ENCODE measurements at regions not wholly inside any gene's neighbourhood (a gene's known extent, or its start where the extent isn't known, plus 50 kb on each side); places are given as distances from the start of the nearest gene placed in this dataset.

- TF ChIP-seq CTCF (IDR thresholded peaks at IDR 0.05; ENCODE audit: control extremely low read depth, extremely low read depth) = no peak
- Histone ChIP-seq H3K36me3 (ENCODE audit: control insufficient read depth in 4 of 4, insufficient read depth in 4 of 4, low read length in 4 of 4) (no peaks in the 10 kb centered on the region), H3K4me1 (ENCODE audit: control insufficient read depth in 5 of 5, insufficient read depth in 5 of 5, low read length in 5 of 5) (no peaks in the 10 kb centered on the region), H3K9ac (ENCODE audit: insufficient read depth in 1 of 2, low read length in 2 of 2) (no peak overlapping the region), H3K4me3 (no peak overlapping the region), H3K27ac (ENCODE audit: low read depth in 1 of 2, low read length in 1 of 2) (no peak overlapping the region), H3K9me3 (ENCODE audit: control insufficient read depth in 4 of 4, insufficient read depth in 3 of 4, low read length in 3 of 4) (no peaks in the 10 kb centered on the region), H3K27me3 (ENCODE audit: control insufficient read depth in 3 of 3, insufficient read depth in 3 of 3, low read length in 2 of 3) (no peaks in the 10 kb centered on the region)
- no peak for ATAC-seq (ENCODE audit: insufficient read depth, low FRiP score)
- 78 to 86% methylated on average over 6 of the region's 6 CpGs for WGBS, 2 donors
- DNase-seq = no peak
Observed at GRCh38 chr12:13764748-13765147, 216.7 kb downstream of the GRIN2B start.

GRCh38 chr12:13749389-13749788 lies 232.0 kb downstream of the GRIN2B start:
- H3K4me1 ChIP-seq (ENCODE audit: control insufficient read depth in 5 of 5, insufficient read depth in 5 of 5, low read length in 5 of 5) = peaks cover 0 to 3% (median 0%) of the 10 kb centered on the region in 5 donors
- no peak for DNase-seq

GRCh38 chr12:13745111-13745860 lies 236.1 kb downstream of the GRIN2B start:
- H3K9ac ChIP-seq (ENCODE audit: insufficient read depth in 1 of 2, low read length in 2 of 2) = no peak overlapping the region
- H3K9me3 ChIP-seq (ENCODE audit: control insufficient read depth in 4 of 4, insufficient read depth in 3 of 4, low read length in 3 of 4) = no peaks in the 10 kb centered on the region
- peaks cover 0 to 3% (median 0%) of the 10 kb centered on the region in 5 donors for H3K4me1 ChIP-seq (ENCODE audit: control insufficient read depth in 5 of 5, insufficient read depth in 5 of 5, low read length in 5 of 5)
- H3K27me3 ChIP-seq (ENCODE audit: control insufficient read depth in 3 of 3, insufficient read depth in 3 of 3, low read length in 2 of 3) = no peaks in the 10 kb centered on the region
- WGBS, 2 donors = 55 to 58% methylated on average over 6 of the region's 6 CpGs
- ATAC-seq (ENCODE audit: insufficient read depth, low FRiP score) = no peak
- DNase-seq = no peak
- TF ChIP-seq CTCF (IDR thresholded peaks at IDR 0.05; ENCODE audit: control extremely low read depth, extremely low read depth) = no peak
- no peaks in the 10 kb centered on the region for H3K36me3 ChIP-seq (ENCODE audit: control insufficient read depth in 4 of 4, insufficient read depth in 4 of 4, low read length in 4 of 4)
- no peak overlapping the region for H3K27ac ChIP-seq (ENCODE audit: low read depth in 1 of 2, low read length in 1 of 2)
- H3K4me3 ChIP-seq = no peak overlapping the region

More at GRCh38 chr12:13749389-13749788, 232.0 kb downstream of the GRIN2B start:
- Histone ChIP-seq H3K4me3 (no peak overlapping the region), H3K27me3 (ENCODE audit: control insufficient read depth in 3 of 3, insufficient read depth in 3 of 3, low read length in 2 of 3) (no peaks in the 10 kb centered on the region), H3K27ac (ENCODE audit: low read depth in 1 of 2, low read length in 1 of 2) (no peak overlapping the region), H3K36me3 (ENCODE audit: control insufficient read depth in 4 of 4, insufficient read depth in 4 of 4, low read length in 4 of 4) (no peaks in the 10 kb centered on the region), H3K9me3 (ENCODE audit: control insufficient read depth in 4 of 4, insufficient read depth in 3 of 4, low read length in 3 of 4) (no peaks in the 10 kb centered on the region), H3K9ac (ENCODE audit: insufficient read depth in 1 of 2, low read length in 2 of 2) (no peak overlapping the region)
- ATAC-seq (ENCODE audit: insufficient read depth, low FRiP score) = no peak
- WGBS, 2 donors = 27 to 59% methylated on average over 1 of the region's 1 CpG
- TF ChIP-seq CTCF (IDR thresholded peaks at IDR 0.05; ENCODE audit: control extremely low read depth, extremely low read depth) = no peak
